Occipital lobe (tissue), 1 donor: ENCODE measurements at regions not wholly inside any gene's neighbourhood (a gene's known extent, or its start where the extent isn't known, plus 50 kb on each side); places are given as distances from the start of the nearest gene placed in this dataset.

Experiments
- DNase-seq: peaks from one replicate; lab custom pipeline; 2025; lab: John Stamatoyannopoulos, UW

GRCh38 chr5:92809855-92810465 lies 771.1 kb downstream of the NR2F1-AS1 start:
- DNase-seq, result no peak

GRCh38 chr5:92808474-92808873 lies 772.5 kb downstream of the NR2F1-AS1 start:
- DNase-seq, result no peak

GRCh38 chr5:92807085-92807484 lies 773.9 kb downstream of the NR2F1-AS1 start:
- no peak for DNase-seq

GRCh38 chr5:92805446-92805845 lies 775.6 kb downstream of the NR2F1-AS1 start:
- no peak for DNase-seq

GRCh38 chr5:92801911-92802310 lies 779.1 kb downstream of the NR2F1-AS1 start:
- no peak for DNase-seq

GRCh38 chr5:92800365-92800764 lies 780.7 kb downstream of the NR2F1-AS1 start:
- no peak for DNase-seq

- no peak for DNase-seq
These were observed 785.4 kb downstream of the NR2F1-AS1 start for GRCh38 chr5:92795633-92796032.

- DNase-seq, result no peak
These were observed 801.0 kb downstream of the NR2F1-AS1 start for GRCh38 chr5:92780057-92780456.

GRCh38 chr5:92779536-92779935 lies 801.5 kb downstream of the NR2F1-AS1 start:
- no peak for DNase-seq

GRCh38 chr5:92778261-92778660 lies 802.8 kb downstream of the NR2F1-AS1 start:
- no peak for DNase-seq

- DNase-seq, result no peak
These were observed 803.6 kb downstream of the NR2F1-AS1 start for GRCh38 chr5:92777421-92777820.

GRCh38 chr5:92775711-92776615 lies 805.1 kb downstream of the NR2F1-AS1 start:
- DNase-seq, result no peak

- DNase-seq, result no peak
These were observed 811.0 kb downstream of the NR2F1-AS1 start for GRCh38 chr5:92769978-92770377.

- DNase-seq, result no peak
These were observed 819.4 kb downstream of the NR2F1-AS1 start for GRCh38 chr5:92761585-92761984.

GRCh38 chr5:92760550-92760949 lies 820.5 kb downstream of the NR2F1-AS1 start:
- no peak for DNase-seq

- no peak for DNase-seq
These were observed 822.5 kb downstream of the NR2F1-AS1 start for GRCh38 chr5:92758552-92758951.

GRCh38 chr5:92749943-92750342 lies 831.1 kb downstream of the NR2F1-AS1 start:
- DNase-seq, result no peak

GRCh38 chr5:92748072-92748676 lies 832.8 kb downstream of the NR2F1-AS1 start:
- DNase-seq, result no peak

GRCh38 chr5:92741906-92742305 lies 839.1 kb downstream of the NR2F1-AS1 start:
- no peak for DNase-seq

GRCh38 chr5:92734211-92734940 lies 846.6 kb downstream of the NR2F1-AS1 start:
- no peak for DNase-seq

- DNase-seq, result no peak
These were observed 850.5 kb downstream of the NR2F1-AS1 start for GRCh38 chr5:92730486-92730885.

GRCh38 chr5:92729088-92729487 lies 851.9 kb downstream of the NR2F1-AS1 start:
- no peak for DNase-seq
